ENCODE measurements at regions not wholly inside any gene's neighbourhood (a gene's known extent, or its start where the extent isn't known, plus 50 kb on each side); places are given as distances from the start of the nearest gene placed in this dataset.

- intact Hi-C loops (cut with micrococcal nuclease): no loop called here
Observed at GRCh38 chr18:67381608-67382150, 134.8 kb downstream of the DSEL start.

GRCh38 chr18:67380867-67381266 is 135.7 kb downstream of the DSEL start:
- intact Hi-C loops (cut with micrococcal nuclease): no loop called here

GRCh38 chr18:67379981-67380380 is 136.5 kb downstream of the DSEL start:
- intact Hi-C loops (cut with micrococcal nuclease): no loop called here

GRCh38 chr18:67376372-67376771 is 140.1 kb downstream of the DSEL start:
- intact Hi-C loops (cut with micrococcal nuclease): no loop called here

- intact Hi-C loops (cut with micrococcal nuclease): no loop called here
Observed at GRCh38 chr18:67373636-67374035, 142.9 kb downstream of the DSEL start.

- intact Hi-C loops (cut with micrococcal nuclease): no loop called here
Observed at GRCh38 chr18:67367540-67367939, 149.0 kb downstream of the DSEL start.

- intact Hi-C loops (cut with micrococcal nuclease): no loop called here
Observed at GRCh38 chr18:67363694-67364093, 152.8 kb downstream of the DSEL start.

GRCh38 chr18:67362906-67363305 is 153.6 kb downstream of the DSEL start:
- intact Hi-C loops (cut with micrococcal nuclease): no loop called here

- intact Hi-C loops (cut with micrococcal nuclease): no loop called here
Observed at GRCh38 chr18:67359873-67360838, 156.4 kb downstream of the DSEL start.

- intact Hi-C loops (cut with micrococcal nuclease): no loop called here
Observed at GRCh38 chr18:67358947-67359346, 157.6 kb downstream of the DSEL start.

GRCh38 chr18:67354692-67355091 is 161.8 kb downstream of the DSEL start:
- intact Hi-C loops (cut with micrococcal nuclease): no loop called here

- intact Hi-C loops (cut with micrococcal nuclease): no loop called here
Observed at GRCh38 chr18:67354091-67354490, 162.4 kb downstream of the DSEL start.

- intact Hi-C loops (cut with micrococcal nuclease): no loop called here
Observed at GRCh38 chr18:67347438-67347837, 169.1 kb downstream of the DSEL start.

- intact Hi-C loops (cut with micrococcal nuclease): no loop called here
Observed at GRCh38 chr18:67342159-67342558, 174.4 kb downstream of the DSEL start.

- intact Hi-C loops (cut with micrococcal nuclease): no loop called here
Observed at GRCh38 chr18:67337696-67338095, 178.8 kb downstream of the DSEL start.

GRCh38 chr18:67331857-67332256 is 184.7 kb downstream of the DSEL start:
- intact Hi-C loops (cut with micrococcal nuclease): no loop called here

GRCh38 chr18:67319109-67319508 is 197.4 kb downstream of the DSEL start:
- intact Hi-C loops (cut with micrococcal nuclease): no loop called here

- intact Hi-C loops (cut with micrococcal nuclease): no loop called here
Observed at GRCh38 chr18:67318651-67319050, 197.9 kb downstream of the DSEL start.

- intact Hi-C loops (cut with micrococcal nuclease): no loop called here
Observed at GRCh38 chr18:67310826-67311225, 205.7 kb downstream of the DSEL start.

- intact Hi-C loops (cut with micrococcal nuclease): no loop called here
Observed at GRCh38 chr18:67308819-67309218, 207.7 kb downstream of the DSEL start.

- intact Hi-C loops (cut with micrococcal nuclease): no loop called here
Observed at GRCh38 chr18:67305466-67305865, 211.1 kb downstream of the DSEL start.

- intact Hi-C loops (cut with micrococcal nuclease): no loop called here
Observed at GRCh38 chr18:67302043-67302442, 214.5 kb downstream of the DSEL start.

GRCh38 chr18:67301592-67301991 is 214.9 kb downstream of the DSEL start:
- intact Hi-C loops (cut with micrococcal nuclease): no loop called here
